CD4-positive, alpha-beta T cell (primary cell): ENCODE measurements at regions not wholly inside any gene's neighbourhood (a gene's known extent, or its start where the extent isn't known, plus 50 kb on each side); places are given as distances from the start of the nearest gene placed in this dataset.
"Not testable (repeated sequence)": the region's sequence is repeated elsewhere in the genome, so short reads cannot be mapped to it uniquely, and the experiment has no call there.

Experiments
- ATAC-seq: fragments of 200-7000 bp; cut with Tn5 transposase; one replicate; pipeline ENCODE4 v1.10.0; 2022; ENCODE audit warnings: mild to moderate bottlenecking; ENCODE audit not compliant: poor library complexity
- CTCF ChIA-PET: fragments of 350-600 bp; sonication (Branson Sonifier 250); formaldehyde crosslinking; loops from one replicate; lab custom pipeline; 2021; ENCODE audit warnings: antibody characterized with exemption, inconsistent platforms; lab: Charles Lee
- POLR2A ChIA-PET: fragments of 350-600 bp; sonication (Branson Sonifier 250); formaldehyde crosslinking; loops from one replicate; lab custom pipeline; 2021; ENCODE audit warnings: antibody characterized with exemption, inconsistent platforms; lab: Charles Lee
- DNase-seq, 14 experiments: peaks; one replicate each; pipeline ENCODE4 v3.0.0-alpha.2; 2013 to 2020; ENCODE audit warnings: mixed read lengths in 2 of 14
- H3K27ac ChIP-seq, 2 donors: one replicate each; pipeline versions ENCODE4 v1.5.1 to v1.7.0; 2013; ENCODE audit warnings: low read length in 2 of 2, low read depth in 1 of 2, mild to moderate bottlenecking in 1 of 2
- H3K27me3 ChIP-seq, 2 experiments: 1 replicate in 1 of 2; 2 replicates in 1 of 2; pipeline versions ENCODE4 v1.6.1 to v1.7.0; 2013; ENCODE audit warnings: low read length in 2 of 2, control low read depth in 1 of 2, mild to moderate bottlenecking in 1 of 2, moderate library complexity in 1 of 2; ENCODE audit not compliant: insufficient read depth in 2 of 2, control insufficient read depth in 1 of 2
- H3K36me3 ChIP-seq: one replicate; pipeline ENCODE4 v1.6.1; 2013; ENCODE audit warnings: low read length, control low read depth; ENCODE audit not compliant: insufficient read depth
- H3K4me1 ChIP-seq: one replicate; pipeline ENCODE4 v1.6.1; 2013; ENCODE audit warnings: low read length, control low read depth; ENCODE audit not compliant: insufficient read depth
- H3K4me3 ChIP-seq: one replicate; pipeline ENCODE4 v1.5.1; 2013; ENCODE audit warnings: mild to moderate bottlenecking, low read length, moderate library complexity
- H3K9me3 ChIP-seq, 2 experiments: 1 replicate in 1 of 2; 2 replicates in 1 of 2; pipeline versions ENCODE4 v1.6.1 to v1.7.0; 2013; ENCODE audit warnings: low read length in 2 of 2, mild to moderate bottlenecking in 2 of 2, control low read depth in 1 of 2, moderate library complexity in 1 of 2; ENCODE audit not compliant: control insufficient read depth in 1 of 2, insufficient read depth in 1 of 2
- H3K27ac Mint-ChIP-seq: one replicate; pipeline ENCODE4 v1.8.0; 2020; ENCODE audit warnings: mixed read lengths
- H3K27me3 Mint-ChIP-seq: one replicate; pipeline ENCODE4 v1.8.0; 2021; ENCODE audit warnings: mixed read lengths
- H3K36me3 Mint-ChIP-seq: one replicate; pipeline ENCODE4 v1.8.0; 2021; ENCODE audit warnings: low read depth, mixed read lengths
- H3K4me1 Mint-ChIP-seq: one replicate; pipeline ENCODE4 v1.8.0; 2021; ENCODE audit warnings: low read depth, mixed read lengths
- H3K4me3 Mint-ChIP-seq: one replicate; pipeline ENCODE4 v1.8.0; 2020; ENCODE audit warnings: mild to moderate bottlenecking, mixed read lengths
- H3K9me3 Mint-ChIP-seq: one replicate; pipeline ENCODE4 v1.8.0; 2020; ENCODE audit warnings: mixed read lengths
- CTCF ChIP-seq: fragments of 200-600 bp; IDR thresholded peaks from one replicate; pipeline ENCODE4 v1.8.0; 2022; ENCODE audit warnings: antibody characterized with exemption, mild to moderate bottlenecking
- intact Hi-C, 2 experiments: fragments of 100-400 bp; cut with DNase I in 1 of 2; cut with micrococcal nuclease in 1 of 2; formaldehyde crosslinking; loops; one replicate each; pipeline versions ENCODE4 v1.15.1 to v1.9.0; 2023 to 2025; cut with DNase I, micrococcal nuclease

- POLR2A ChIA-PET, result no interaction called here
- no peaks in the 10 kb centered on the region for H3K27me3 ChIP-seq
- peaks cover 17% of the 10 kb centered on the region for H3K27me3 Mint-ChIP-seq
- no peak overlapping the region for H3K4me3 ChIP-seq
- no peak overlapping the region for H3K4me3 Mint-ChIP-seq
- CTCF ChIA-PET, result no interaction called here
- no peak for DNase-seq
- no peak for ATAC-seq
- no peaks in the 10 kb centered on the region for H3K36me3 ChIP-seq
- no peaks in the 10 kb centered on the region for H3K36me3 Mint-ChIP-seq
- no peaks in the 10 kb centered on the region for H3K4me1 Mint-ChIP-seq
- H3K27ac ChIP-seq, result no peak overlapping the region
- intact Hi-C loops, result no loop called here
- no peaks in the 10 kb centered on the region for H3K9me3 Mint-ChIP-seq
- no peaks in the 10 kb centered on the region for H3K4me1 ChIP-seq
- no peak for TF ChIP-seq CTCF
- H3K27ac Mint-ChIP-seq, result no peak overlapping the region
- peaks cover 0 to 3% of the 10 kb centered on the region in 2 experiments for H3K9me3 ChIP-seq
These were observed 144.2 kb upstream of the FAR2 start for GRCh38 chr12:29004936-29005304.

- Histone ChIP-seq H3K4me1 (no peaks in the 10 kb centered on the region), H3K27me3 (no peaks in the 10 kb centered on the region), H3K4me3 (no peak overlapping the region), H3K9me3 (peaks cover 0 to 3% of the 10 kb centered on the region in 2 experiments), H3K36me3 (no peaks in the 10 kb centered on the region), H3K27ac (no peak overlapping the region)
- DNase-seq, result no peak
- no peak overlapping the region for H3K4me3 Mint-ChIP-seq
- POLR2A ChIA-PET, result no interaction called here
- no peak overlapping the region for H3K27ac Mint-ChIP-seq
- no peaks in the 10 kb centered on the region for H3K36me3 Mint-ChIP-seq
- no peak for TF ChIP-seq CTCF
- no peaks in the 10 kb centered on the region for H3K4me1 Mint-ChIP-seq
- H3K9me3 Mint-ChIP-seq, result no peaks in the 10 kb centered on the region
- CTCF ChIA-PET, result no interaction called here
- H3K27me3 Mint-ChIP-seq, result peaks cover 5% of the 10 kb centered on the region
- intact Hi-C loops, result no loop called here
- no peak for ATAC-seq
These were observed 140.3 kb upstream of the FAR2 start for GRCh38 chr12:29008786-29009185.

- Mint-ChIP-seq H3K4me3 (no peak overlapping the region), H3K4me1 (no peaks in the 10 kb centered on the region), H3K27ac (no peak overlapping the region), H3K27me3 (peaks cover 5% of the 10 kb centered on the region), H3K9me3 (peaks cover 1% of the 10 kb centered on the region), H3K36me3 (no peaks in the 10 kb centered on the region)
- TF ChIP-seq CTCF, result no peak
- Histone ChIP-seq H3K27ac (no peak overlapping the region), H3K27me3 (no peaks in the 10 kb centered on the region), H3K4me1 (no peaks in the 10 kb centered on the region), H3K4me3 (no peak overlapping the region), H3K36me3 (no peaks in the 10 kb centered on the region), H3K9me3 (no peaks in the 10 kb centered on the region)
- POLR2A ChIA-PET, result no interaction called here
- ATAC-seq (no peak), DNase-seq (no peak)
- intact Hi-C loops, result no loop called here
- CTCF ChIA-PET, result no interaction called here
These were observed 136.4 kb upstream of the FAR2 start for GRCh38 chr12:29012673-29013072.

- CTCF ChIA-PET, H3K9me3 Mint-ChIP-seq: not testable (repeated sequence)
These were observed 131.5 kb upstream of the FAR2 start for GRCh38 chr12:29017532-29017931.

More at GRCh38 chr12:29017532-29017931, 131.5 kb upstream of the FAR2 start:
- ATAC-seq, H3K4me1 Mint-ChIP-seq, H3K4me3 Mint-ChIP-seq, DNase-seq, intact Hi-C loops, POLR2A ChIA-PET, H3K27me3 ChIP-seq, H3K27ac Mint-ChIP-seq, H3K9me3 ChIP-seq, H3K4me1 ChIP-seq, H3K27ac ChIP-seq, H3K4me3 ChIP-seq, H3K27me3 Mint-ChIP-seq, H3K36me3 ChIP-seq, H3K36me3 Mint-ChIP-seq: not testable (repeated sequence)
